ENCODE measurements at regions not wholly inside any gene's neighbourhood (a gene's known extent, or its start where the extent isn't known, plus 50 kb on each side); places are given as distances from the start of the nearest gene placed in this dataset.

DNA sequence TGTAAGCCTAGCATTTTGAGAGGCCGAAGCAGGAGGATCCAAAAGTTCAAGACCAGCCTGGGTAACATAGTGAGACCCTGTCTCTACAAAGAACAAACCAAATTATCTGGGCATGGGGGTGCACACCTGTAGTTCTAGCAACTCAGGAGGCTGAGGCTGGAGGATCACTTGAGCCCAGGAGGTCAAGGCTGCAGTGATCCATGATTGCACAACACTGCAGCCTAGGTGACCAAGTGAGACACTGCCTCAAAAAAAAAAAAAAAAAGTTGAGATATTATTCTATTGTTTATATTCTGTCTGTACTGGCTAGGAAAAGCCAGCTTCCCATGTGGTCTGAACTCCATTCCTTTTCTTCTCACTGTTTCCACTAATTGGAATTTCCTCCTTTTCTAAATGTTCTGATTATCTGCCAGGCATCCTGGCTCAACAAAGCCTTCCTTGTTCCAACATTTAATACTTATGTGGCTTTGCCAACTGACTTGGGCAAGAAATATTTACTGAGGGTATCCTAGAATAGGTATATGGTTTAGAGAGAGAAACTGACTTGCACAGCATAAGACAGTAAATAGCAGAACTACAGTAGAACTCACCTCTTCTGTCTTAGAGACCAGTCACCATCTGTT is 175.2 kb upstream of the ADAMTS3 start:
- H3K27me3 ChIP-seq, result no peaks in the 10 kb centered on the region
- no peaks in the 10 kb centered on the region for H3K36me3 ChIP-seq
- no peaks in the 10 kb centered on the region for H3K9me3 ChIP-seq (ENCODE audit: low read depth)
- H3K4me1 ChIP-seq (ENCODE audit: low read depth), result no peaks in the 10 kb centered on the region
- H3K4me3 ChIP-seq, result no peak overlapping the region
- TF ChIP-seq, protein P1, sequence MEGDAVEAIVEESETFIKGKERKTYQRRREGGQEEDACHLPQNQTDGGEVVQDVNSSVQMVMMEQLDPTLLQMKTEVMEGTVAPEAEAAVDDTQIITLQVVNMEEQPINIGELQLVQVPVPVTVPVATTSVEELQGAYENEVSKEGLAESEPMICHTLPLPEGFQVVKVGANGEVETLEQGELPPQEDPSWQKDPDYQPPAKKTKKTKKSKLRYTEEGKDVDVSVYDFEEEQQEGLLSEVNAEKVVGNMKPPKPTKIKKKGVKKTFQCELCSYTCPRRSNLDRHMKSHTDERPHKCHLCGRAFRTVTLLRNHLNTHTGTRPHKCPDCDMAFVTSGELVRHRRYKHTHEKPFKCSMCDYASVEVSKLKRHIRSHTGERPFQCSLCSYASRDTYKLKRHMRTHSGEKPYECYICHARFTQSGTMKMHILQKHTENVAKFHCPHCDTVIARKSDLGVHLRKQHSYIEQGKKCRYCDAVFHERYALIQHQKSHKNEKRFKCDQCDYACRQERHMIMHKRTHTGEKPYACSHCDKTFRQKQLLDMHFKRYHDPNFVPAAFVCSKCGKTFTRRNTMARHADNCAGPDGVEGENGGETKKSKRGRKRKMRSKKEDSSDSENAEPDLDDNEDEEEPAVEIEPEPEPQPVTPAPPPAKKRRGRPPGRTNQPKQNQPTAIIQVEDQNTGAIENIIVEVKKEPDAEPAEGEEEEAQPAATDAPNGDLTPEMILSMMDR (IDR thresholded peaks at IDR 0.05; ENCODE audit: low read depth, low read length), result no peak
- H3K27ac ChIP-seq, result no peak overlapping the region
- peak in 1 of 2 donors; percentile 29 for DNase-seq (ENCODE audit: low read depth in 1 of 2, low spot score in 1 of 2)

DNA sequence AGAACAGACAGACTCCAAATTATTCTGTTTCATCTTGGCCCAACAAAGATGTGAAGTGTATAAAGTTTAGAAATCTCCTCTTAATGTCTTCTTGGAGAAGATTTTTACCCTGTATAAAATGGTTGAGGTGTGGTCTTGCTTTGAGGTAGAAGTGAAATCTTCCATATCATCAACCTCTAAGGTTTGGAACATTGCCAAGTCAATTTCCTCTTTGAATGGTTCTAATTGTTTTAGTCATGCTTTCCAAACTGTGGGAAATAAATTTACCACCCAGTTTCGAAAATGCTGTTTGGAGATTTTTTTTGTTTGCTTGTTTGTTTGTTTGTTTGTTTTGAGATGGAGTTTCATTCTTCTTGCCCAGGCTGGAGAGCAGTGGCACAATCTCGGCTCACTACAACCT is 174.1 kb upstream of the ADAMTS3 start:
- no peak for DNase-seq (ENCODE audit: low read depth in 1 of 2, low spot score in 1 of 2)
- no peaks in the 10 kb centered on the region for H3K4me1 ChIP-seq (ENCODE audit: low read depth)
- H3K27me3 ChIP-seq, result no peaks in the 10 kb centered on the region
- H3K27ac ChIP-seq, result no peak overlapping the region
- no peaks in the 10 kb centered on the region for H3K9me3 ChIP-seq (ENCODE audit: low read depth)
- no peak overlapping the region for H3K4me3 ChIP-seq
- H3K36me3 ChIP-seq, result no peaks in the 10 kb centered on the region
- TF ChIP-seq, protein P1 (IDR thresholded peaks at IDR 0.05; ENCODE audit: low read depth, low read length), result no peak

DNA sequence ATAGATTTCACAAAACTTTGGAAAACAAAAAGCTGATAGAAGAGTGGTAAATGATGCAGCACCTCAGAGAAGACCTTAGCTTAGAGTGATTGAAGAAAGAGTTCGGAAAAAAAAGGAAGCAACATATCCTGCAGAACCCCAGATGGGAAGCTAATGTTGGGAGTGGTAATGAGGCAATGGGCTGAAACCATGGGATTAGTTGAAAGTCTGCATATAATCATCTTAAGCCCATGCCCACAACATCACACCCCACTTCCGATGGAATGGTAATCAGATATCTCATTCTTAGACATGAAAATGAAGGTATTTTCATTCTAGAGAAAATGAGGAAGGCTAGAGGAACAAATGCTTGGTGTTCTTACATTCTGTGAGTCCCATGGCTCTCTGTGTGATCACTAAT is 146.3 kb upstream of the ADAMTS3 start:
- TF ChIP-seq, protein P1 (IDR thresholded peaks at IDR 0.05; ENCODE audit: low read depth, low read length), result no peak
- Histone ChIP-seq H3K27ac (no peak overlapping the region), H3K4me1 (ENCODE audit: low read depth) (no peaks in the 10 kb centered on the region), H3K36me3 (no peaks in the 10 kb centered on the region), H3K4me3 (no peak overlapping the region), H3K9me3 (ENCODE audit: low read depth) (no peaks in the 10 kb centered on the region), H3K27me3 (no peaks in the 10 kb centered on the region)
- no peak for DNase-seq (ENCODE audit: low read depth in 1 of 2, low spot score in 1 of 2)

DNA sequence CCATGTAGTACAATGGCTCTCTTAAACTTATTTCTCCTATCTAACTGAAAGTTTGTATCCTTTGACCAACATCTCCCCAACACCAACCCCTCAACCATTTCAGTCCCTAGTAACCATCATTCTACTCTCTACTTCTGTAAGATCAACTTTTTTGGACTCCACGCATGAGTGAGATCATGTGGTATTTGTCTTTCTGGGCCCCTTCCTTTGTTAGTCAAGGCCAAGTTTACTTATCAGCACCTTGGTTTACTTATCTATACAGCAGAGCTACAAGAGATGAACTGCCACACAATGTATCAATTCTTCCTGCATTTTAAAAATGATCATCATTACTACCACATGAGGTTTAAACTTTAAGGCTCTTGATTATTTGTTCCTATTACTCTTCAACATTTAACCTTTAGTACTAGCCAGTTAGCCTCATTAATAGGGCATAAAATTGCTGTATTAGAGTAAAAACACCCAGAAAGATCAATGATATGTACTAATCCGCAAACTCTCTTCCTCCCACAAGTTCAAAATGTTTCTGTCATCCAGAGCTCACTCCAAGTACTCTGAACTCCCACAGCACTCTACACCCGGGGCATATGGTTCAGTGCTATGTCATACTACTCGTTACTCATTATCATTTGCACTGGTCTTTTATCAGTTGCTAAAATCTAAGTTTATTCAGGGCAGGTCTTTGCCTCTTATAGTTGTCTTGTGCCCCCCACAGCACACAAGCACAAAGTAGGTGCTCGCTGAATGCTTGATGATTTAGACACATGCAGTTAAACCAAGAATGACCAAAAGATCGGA is 145.7 kb upstream of the ADAMTS3 start:
- Histone ChIP-seq H3K9me3 (ENCODE audit: low read depth) (no peaks in the 10 kb centered on the region), H3K36me3 (no peaks in the 10 kb centered on the region), H3K27me3 (no peaks in the 10 kb centered on the region), H3K4me1 (ENCODE audit: low read depth) (no peaks in the 10 kb centered on the region), H3K27ac (no peak overlapping the region), H3K4me3 (no peak overlapping the region)
- no peak for DNase-seq (ENCODE audit: low read depth in 1 of 2, low spot score in 1 of 2)
- TF ChIP-seq, protein P1 (IDR thresholded peaks at IDR 0.05; ENCODE audit: low read depth, low read length), result no peak

DNA sequence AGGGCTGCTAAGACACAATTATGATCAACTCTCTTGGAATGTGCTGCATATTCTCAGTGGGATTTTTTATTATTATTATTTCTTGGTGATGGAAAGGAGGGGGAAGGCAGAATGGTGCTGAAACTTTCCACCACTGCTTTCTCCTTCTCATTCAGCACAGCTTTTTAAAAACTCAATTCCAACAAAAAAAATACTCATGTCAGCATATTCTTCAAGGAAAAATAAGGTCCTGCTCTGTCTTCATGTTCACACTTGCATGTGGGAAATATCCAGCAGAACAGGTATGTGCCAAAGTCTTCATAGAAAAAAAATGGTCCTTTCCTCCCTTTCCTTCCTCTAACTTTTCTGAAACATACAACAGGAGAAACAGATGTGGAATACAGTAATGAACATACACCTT is 144.0 kb upstream of the ADAMTS3 start:
- Histone ChIP-seq H3K9me3 (ENCODE audit: low read depth) (no peaks in the 10 kb centered on the region), H3K4me1 (ENCODE audit: low read depth) (no peaks in the 10 kb centered on the region), H3K4me3 (no peak overlapping the region), H3K27ac (no peak overlapping the region), H3K27me3 (no peaks in the 10 kb centered on the region), H3K36me3 (no peaks in the 10 kb centered on the region)
- TF ChIP-seq, protein P1 (IDR thresholded peaks at IDR 0.05; ENCODE audit: low read depth, low read length), result no peak
- DNase-seq (ENCODE audit: low read depth in 1 of 2, low spot score in 1 of 2), result no peak
